GM21737 (cell line): ENCODE measurements at regions not wholly inside any gene's neighbourhood (a gene's known extent, or its start where the extent isn't known, plus 50 kb on each side); places are given as distances from the start of the nearest gene placed in this dataset.
"Not testable (repeated sequence)": the region's sequence is repeated elsewhere in the genome, so short reads cannot be mapped to it uniquely, and the experiment has no call there.

Source experiments
- ATAC-seq: cut with Tn5 transposase; IDR thresholded peaks from one replicate; pipeline ENCODE4 v1.9.1; 2021; ENCODE audit warnings: mild to moderate bottlenecking, moderate library complexity; ENCODE audit not compliant: unreplicated experiment

DNA sequence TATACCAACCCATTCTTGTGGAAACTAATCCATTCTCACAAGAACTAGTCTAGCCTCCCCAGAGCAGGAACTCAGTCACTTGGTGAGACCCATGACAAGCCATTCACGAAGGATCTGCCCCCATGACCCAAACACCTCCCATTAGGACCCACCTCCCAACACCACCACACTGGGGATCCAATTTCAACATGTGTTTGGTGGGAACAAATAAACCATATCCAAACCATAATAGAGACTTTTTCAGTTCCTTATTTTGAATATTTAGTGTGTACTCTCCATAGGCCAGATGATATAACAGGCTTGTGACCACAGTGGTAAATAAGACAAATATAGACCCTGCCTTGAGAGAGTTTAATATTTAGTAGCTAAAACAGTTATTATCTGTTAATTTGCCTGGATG, 227.5 kb upstream of the SERP2 start:
- ATAC-seq, result no peak

DNA sequence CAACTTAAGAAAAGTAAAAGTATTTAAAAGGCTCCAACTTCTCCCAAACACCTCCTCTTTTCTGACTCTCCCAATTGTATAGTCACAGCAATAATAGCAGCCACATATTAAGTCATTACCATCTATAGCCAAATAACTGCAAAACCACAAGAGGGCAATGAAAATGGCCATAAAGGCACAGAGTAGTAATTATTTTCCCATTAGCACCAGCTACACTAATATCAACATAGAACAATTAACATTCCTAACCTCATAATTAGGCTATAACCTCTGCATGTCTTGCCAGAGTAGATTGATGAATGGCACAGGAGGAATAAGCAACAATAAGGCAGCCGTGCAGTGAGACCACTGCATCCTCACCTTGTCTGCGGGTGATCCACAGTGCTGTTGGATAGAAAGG, 226.4 kb upstream of the SERP2 start:
- ATAC-seq, result no peak

DNA sequence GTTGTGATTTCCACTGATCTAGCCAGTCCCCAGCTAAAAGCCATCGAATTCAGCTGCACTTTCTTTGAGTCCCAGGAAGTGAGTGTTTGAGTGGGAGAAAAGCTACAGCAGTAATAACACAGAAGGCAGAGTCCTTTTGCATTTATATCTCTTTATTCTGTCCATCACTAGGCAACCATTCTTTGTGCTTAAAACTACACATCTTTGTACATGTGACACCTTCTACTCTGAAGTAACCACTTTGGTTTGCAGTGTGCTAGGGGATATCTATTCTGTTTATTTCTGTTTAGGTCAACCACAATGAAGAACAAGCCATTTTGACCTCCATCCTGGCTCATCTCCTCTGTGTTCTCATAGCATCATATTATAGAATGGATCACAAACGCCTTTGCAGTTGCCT, 226.0 kb upstream of the SERP2 start:
- no peak for ATAC-seq

DNA sequence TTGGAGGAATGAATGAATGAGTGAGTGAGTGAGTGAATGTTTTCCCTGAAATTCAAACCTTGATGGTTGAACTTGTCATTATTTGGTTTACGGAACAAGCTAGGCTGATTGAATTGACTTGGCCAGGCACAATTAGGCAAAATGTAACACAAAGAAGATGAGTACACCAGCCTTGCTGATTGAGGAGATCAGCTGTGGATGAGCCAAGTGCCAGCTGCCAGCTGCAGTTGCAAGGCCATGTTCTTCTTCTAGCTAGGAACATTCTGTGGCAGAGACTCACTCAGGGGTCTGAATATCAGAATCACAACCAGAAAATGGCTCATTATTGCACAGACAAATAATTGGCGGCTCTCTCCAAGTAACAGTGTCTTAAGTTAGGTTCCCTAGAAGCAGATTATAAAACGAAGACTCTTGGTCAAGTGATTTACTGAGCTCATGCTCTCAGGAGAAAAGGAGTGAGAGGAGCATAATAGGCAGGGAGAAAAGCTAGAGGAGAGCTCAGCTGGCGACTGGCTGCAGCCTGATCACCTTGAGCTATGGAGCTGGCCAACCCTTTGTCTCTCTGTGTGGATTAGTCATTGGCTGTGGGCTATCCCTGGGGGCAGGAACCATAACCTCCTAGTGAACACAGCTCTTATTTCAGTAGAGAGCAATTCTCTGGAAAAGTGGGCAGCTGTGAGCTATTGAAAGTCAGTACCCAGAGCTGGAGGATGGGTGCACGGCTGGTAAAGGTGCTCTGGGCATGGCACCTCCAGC, 225.3 kb upstream of the SERP2 start:
- ATAC-seq, result no peak

DNA sequence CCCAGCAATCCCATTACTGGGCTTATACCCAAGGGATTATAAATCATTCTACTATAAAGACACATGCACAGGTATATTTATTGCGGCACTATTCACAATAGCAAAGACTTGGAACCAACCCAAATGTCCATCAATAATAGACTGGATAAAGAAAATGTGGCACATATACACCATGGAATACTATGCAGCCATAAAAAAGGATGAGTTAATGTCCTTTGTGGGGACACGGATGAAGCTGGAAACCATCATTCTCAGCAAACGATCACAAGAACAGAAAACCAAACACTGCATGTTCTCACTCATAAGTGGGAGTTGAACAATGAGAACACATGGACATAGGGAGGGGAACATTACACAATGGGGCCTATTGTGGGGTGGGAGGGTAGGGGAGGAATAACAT, 224.4 kb upstream of the SERP2 start:
- not testable (repeated sequence) for ATAC-seq

DNA sequence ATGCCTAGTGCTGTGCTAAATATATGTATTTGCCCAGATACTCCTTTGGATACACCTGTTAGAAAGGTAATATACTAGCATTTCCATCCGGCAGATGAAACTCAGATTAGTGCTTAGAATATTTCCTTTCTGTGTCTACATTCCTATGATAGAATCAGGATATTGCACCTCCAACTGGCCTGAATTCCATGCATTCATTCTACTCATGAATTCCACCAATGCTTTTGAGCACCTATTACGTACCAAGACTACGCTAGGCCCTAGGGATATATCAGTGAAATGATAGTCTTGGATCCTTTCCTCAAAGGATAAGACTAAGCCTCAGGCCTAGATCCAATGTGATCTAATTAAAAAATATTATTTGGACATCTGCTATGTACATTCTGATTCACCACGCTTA, 223.8 kb upstream of the SERP2 start:
- no peak for ATAC-seq

DNA sequence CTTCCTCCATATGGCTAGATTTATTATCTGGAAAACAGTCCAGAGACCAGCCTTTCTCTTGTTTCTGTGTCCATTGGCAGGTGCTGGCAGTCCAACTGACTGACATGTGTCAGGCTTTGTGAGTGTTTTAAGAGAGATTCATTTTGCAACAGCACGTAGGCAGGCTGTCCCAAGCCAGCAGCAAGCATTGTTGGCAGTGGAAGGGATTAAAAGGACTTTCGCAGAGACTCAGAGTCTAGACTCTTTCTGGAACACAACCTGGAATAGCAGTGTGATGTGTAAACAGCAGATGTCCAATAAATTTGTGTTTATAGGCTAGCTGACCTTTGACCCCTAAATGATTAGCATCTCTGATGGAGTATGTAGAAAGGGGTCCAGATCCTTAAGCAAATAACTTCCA, 222.2 kb upstream of the SERP2 start:
- no peak for ATAC-seq

DNA sequence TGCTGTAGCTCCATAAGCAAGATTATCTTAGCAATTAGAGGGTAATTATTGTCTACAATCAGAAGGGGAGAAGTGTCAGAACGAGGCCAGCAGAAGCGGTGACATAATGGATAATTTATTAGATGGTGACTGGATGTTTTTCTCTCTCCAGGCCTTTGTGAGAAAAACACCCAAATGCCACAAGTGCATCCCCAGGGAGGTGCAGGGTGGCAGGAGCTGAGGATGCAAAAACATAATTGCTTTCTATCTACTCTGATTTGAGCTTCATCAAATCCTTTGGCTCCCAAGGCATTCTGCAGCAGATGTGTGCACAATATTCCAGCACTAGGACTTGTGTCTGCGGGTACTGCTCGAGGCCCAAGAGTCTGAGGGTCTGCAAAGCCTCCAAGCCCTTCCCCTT, 220.1 kb upstream of the SERP2 start:
- ATAC-seq, result no peak

DNA sequence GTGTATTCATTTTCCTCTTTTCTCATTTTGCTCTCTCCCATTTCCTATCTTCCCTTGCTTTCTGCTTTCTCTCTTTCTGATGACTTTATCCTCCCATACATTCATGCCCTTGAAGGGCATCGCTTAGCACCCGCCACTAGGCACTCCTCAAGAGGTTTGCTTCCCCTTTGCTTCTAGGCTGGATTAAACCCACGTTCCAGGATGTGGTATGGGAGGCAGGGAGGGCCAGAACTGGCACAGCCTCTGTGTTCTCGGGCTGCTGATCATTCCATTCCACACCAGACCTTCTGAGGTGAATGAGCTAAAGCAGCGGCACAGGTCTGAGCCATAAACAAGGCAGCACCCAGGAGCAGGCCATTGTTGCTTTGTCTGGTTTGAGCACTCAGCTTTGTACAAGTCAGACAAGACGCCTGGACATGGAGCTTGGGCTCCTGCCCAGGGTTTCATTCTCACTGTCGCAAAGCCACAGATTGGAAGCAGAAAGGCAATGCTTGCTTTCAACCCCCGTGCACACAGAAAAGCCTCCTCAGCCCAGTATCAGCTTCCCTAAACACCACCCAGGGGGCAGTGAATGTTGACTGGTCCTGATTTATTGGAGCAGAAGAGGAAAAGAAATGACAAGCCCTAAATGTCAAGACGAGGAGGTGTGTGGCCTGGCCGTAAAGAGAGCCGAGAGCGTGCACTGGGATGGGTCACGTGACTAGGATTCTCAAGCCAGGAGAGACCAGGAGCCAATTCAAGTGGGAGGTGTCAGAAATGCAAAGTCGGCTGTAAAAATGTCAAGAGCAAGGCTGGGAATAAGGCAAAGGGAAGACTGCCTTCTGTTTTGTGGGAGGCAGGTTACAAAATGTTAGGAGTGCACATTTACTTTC, 218.0 kb upstream of the SERP2 start:
- ATAC-seq, result no peak

DNA sequence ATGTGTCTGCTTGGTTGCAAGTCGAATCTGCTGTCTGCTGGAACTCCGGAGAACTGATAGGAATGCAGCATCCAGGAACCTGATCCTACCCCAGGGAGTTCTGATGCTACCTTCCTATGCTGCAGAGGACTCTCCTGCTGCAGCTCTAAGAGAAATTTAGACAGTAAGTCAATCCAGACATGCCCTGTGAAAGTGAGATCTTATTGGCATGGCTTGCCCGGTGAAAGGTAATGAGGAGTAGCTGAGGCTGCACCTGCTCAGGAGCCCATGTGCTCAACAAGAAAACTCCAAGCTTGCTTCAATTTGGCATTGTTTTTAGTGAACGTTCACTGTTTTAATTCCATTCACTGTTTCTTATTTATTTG, 217.3 kb upstream of the SERP2 start:
- ATAC-seq, result no peak

DNA sequence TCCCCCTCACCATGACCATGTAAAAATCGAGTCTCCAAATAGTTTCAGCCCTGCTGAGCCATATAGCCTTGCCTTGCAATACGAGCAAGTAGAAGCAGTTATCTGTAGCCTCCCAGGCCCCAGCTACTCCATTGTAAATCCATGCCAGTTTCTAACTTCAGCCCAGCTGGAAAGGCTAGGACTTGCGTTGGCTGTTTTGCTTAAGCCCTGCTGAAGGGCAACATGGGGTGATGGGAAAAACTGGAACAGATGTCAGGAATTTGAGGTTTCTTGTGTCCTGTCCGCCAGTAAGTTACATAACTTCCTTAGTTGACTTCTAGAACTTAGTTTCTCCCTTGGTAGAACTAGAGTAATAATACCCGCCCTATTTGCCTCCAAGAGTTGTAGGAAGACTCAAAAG, 216.0 kb upstream of the SERP2 start:
- no peak for ATAC-seq

DNA sequence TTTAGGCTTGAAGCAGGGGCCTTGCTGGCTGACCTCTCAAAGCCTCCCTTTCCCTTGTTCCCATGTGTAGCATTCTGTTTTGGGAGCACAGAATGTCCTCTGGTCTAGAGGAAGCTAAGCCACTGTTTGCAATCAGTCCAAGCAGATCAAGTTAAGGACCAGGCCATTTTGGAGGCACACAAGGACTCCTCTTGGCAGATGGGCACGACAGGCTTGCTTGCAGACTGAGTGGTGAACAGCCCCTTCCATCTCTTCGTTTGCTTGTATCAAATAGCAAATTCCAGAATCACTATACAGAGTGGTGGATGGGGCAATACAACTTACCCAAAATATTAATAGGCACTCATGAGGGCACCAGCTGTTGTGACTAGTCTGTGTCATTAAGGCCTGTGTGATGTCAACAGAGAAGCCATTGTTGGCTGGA, 215.5 kb upstream of the SERP2 start:
- no peak for ATAC-seq

DNA sequence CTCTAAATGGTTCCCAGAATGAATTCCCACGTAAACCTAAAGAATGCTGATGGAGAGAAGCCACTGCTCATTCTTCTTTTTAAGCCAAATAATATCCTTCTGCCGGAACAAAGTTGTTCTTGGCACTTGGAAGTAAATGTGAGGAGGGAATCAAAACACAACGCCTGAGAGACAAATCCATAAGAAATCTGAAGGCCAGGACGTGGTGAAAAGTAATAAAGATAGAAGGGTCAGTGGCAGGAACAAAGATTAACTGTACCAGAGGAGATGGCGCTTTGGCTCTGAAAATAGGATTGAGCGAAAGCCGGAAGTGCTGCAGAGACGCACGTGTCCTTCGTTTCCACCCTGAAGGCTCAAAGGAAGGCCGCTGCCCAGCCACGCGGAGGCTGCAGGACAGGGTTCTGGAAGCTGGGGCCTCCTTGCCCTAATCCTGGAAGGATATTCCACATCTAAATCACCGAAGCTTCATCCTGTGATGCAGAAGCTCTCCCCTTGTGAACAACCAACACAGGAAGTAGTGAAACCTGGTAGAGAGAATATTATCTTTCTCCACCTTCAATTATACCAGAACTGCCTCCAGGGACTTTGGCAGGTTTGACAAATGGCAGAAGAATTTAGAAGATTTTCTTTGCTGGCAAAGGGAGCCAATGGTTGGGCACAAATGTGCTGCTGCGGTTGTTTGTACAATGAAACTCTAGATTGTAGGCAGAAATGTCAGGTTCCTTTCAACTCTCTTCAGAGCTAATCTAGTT, 214.6 kb upstream of the SERP2 start:
- no peak for ATAC-seq

DNA sequence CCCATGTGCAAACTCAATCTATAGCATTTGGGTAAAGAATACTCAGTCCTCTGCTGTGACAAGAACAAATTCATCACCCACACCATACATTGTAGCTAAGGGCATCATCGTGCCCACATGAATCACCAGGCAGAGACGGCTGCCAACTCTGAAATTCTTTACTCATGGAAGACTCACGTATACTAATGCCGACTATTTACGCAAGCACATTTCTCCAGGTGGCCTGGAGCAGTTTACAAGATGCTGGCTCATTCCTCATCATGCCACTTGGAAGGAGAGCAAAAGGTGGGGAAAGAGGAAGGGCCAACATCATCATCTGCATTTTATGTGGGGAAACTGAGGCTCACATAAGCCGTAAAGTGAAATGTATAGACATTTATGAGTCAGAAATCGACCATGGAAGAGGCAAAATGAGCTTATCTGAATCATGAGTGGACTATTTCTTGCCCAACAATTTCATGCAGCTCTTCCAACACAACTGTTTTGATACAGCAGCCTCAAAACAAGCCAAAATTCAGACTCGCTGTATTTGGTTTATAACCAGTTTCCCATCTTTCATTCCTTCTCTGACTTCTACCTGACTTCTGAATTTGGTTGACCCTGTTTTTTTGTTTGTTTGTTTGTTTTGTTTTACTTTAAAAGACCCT, 213.9 kb upstream of the SERP2 start:
- no peak for ATAC-seq

DNA sequence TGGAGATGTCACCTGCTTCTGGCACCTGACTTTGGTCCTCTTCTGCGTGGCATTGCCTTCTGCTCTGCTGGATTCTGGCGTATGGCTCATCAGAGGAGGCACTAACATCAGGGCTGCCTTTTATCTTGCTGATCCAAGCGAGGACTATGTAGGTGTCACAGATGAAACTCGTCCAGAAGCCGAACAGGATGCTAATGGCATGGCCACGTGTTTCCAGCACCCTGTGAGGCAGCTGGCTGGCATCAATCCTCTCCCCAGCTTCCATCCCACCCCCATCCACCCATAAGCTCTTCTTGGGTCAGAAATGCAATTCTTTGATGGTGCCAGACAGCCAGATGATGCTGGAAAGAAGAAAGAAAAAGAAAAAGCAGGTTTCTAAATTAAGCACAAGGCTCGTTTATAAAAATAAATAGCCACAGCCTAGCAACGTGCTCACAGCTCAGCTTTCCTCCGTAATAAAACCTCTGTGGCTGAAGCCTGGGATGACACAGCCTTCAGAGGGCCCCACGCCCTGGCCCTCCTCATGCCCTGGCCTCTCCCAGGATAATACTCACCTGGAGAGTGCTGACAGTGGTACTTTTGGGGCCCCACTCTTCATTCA, 212.9 kb upstream of the SERP2 start:
- no peak for ATAC-seq

DNA sequence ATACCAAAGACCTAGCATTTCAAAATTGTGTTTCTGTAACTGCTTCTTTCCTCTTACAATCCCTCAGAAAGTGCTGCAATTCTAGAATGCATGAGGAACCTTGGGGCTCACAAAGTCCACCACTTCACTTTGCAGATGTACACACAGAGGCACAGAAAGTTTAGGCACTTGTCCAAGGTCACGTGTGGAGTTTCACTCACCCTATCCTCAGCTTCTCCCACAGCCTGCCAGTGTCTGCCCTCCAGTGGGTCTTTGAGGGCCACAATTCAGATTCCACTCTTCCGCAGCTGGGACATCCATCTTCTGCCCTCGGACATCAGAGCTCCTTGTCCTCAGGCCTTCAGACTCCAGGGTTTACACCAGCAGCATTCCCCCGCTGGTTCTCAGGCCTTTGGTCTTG, 210.5 kb upstream of the SERP2 start:
- ATAC-seq, result no peak

DNA sequence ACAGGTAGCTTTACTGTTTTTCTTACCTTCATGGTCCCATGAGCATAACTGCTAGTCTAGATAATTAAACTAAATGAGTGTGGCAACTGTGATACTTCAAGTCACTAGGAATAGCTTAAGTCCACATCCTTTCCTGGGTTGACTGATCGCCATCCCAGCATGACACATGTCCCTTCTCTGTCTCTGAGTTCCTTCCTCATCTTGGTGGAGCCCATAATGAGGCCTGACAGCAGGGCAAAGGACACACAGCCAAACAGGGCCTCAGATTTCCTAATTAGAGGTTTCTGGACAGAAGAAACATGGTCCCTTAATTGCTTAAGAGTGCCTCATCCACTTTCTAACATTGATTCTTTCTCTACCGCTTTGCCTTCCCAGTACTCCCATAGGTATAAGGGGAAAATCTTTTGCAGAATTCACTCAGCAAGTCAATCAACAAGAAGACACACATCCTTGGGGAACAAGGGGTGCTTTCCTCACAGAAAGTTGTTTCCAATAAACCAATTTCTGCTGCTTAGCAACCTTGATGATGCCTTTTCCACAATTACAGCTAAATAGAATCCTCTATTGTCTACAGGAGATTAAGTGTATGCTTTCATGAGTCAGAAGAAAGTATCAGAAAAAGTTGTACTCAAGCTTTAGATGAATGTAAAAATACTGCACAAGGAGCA, 208.3 kb upstream of the SERP2 start:
- ATAC-seq, result no peak

DNA sequence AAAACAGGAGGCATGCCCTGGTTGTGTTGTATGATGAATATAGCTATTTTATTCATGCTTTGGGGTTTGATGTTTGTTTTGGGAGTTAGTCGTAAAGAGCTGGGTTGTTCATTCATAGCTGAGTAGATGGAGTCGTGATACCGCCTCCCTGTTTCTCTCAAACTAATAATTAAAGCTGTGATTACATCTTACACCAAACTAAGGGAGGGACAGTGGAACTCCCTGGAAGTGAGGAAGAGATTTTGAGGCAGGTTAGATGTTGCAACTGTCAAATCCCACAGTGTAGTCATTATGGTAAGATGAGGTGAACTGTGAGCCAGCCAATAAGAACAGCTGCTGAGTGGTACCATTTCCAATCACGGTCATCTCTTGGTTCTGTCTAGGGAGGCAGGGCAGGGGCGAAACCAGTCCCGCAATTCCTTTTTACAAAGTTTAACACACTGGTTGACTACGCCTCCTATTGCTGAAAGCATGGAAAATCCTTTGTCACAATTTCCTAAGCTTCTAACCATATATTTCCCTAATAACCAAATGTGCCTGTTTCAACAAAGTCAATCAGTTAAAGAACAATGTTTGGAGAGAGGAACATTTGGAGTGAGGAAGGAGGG, 207.6 kb upstream of the SERP2 start:
- no peak for ATAC-seq

DNA sequence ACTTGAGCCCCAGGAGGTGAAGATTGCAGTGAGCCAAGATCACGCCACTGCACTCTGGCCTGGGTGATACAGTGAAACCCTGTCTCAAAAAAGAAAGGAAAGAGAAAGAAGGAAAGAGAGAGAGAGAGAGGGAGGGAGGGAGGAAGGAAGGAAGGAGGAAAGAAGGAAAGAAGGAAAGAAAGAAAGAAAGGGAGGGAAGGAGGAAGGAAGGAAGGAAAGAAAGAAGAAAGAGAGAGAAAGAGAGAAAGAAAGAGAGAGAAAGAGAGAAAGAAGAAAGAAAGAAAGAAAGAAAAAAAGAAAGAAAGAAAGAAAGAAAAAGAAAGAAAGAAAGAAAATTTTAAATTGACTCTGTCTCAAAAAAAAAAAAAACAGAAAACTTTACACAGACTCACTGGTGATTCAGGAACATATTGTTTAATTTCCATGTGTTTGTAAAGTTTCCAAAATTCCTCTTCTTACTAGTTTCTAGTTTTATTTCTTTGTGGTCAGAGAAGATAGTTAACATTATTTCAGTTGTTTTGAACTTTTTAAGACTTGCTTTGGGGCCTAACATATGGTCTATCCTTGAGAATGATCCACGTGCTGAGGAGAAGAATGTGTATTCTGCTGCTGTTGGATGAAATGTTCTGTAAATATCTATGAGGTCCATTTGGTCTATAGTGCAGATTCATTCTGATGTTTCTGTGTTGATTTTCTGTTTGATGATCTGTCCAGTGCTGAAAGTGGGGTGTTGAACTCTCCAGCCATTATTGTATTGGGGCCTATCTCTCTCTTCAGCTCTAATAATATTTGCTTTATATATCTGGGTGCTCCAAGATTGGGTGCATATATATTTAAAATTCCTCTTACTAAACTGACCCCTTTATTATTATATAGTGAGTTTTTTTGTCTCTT, 204.4 kb upstream of the SERP2 start:
- no peak for ATAC-seq
